SK-N-SH (cell line): ENCODE measurements at regions not wholly inside any gene's neighbourhood (a gene's known extent, or its start where the extent isn't known, plus 50 kb on each side); places are given as distances from the start of the nearest gene placed in this dataset.

Source experiments
- CTCF ChIA-PET: fragments of 300-600, 350-600 bp; formaldehyde crosslinking; extraction: SDS; loops from one replicate; lab custom pipeline; 2021; lab: Yijun Ruan, JAX
- POLR2A ChIA-PET: fragments of 350-600 bp; sonication (Branson Sonifier 250); formaldehyde crosslinking; extraction: SDS; loops from one replicate; lab custom pipeline; 2020; ENCODE audit warnings: antibody characterized with exemption, inconsistent platforms; lab: Yijun Ruan, JAX
- DNase-seq: peaks from one replicate; pipeline ENCODE4 v3.0.0; 2012
- H2AFZ ChIP-seq: fragments of 200-600 bp; sonication (generic); 2 replicates; pipeline ENCODE4 v1.8.1; 2016; ENCODE audit warnings: antibody characterized with exemption, mild to moderate bottlenecking, low read depth
- H3F3A ChIP-seq: fragments of 200-600 bp; sonication (generic); replicated peaks from 2 replicates; pipeline ENCODE3; 2016; ENCODE audit warnings: antibody characterized with exemption, mild to moderate bottlenecking; ENCODE audit not compliant: insufficient read depth
- H3K27ac ChIP-seq, 2 experiments: fragments of 200-500 bp in 1 of 2; fragments of 200-600 bp in 1 of 2; sonication (Bioruptor generic) in 1 of 2; sonication (generic), shearing (Covaris generic) in 1 of 2; 2 replicates each; pipeline versions ENCODE4 v1.5.1 to v1.6.1; 2014 to 2016; ENCODE audit warnings: low read depth in 2 of 2, inconsistent platforms in 1 of 2, low read length in 1 of 2, mild to moderate bottlenecking in 1 of 2, mixed read lengths in 1 of 2
- H3K27me3 ChIP-seq: fragments of 200-600 bp; sonication (generic), shearing (Covaris generic); 2 replicates; pipeline ENCODE4 v1.6.1; 2016; ENCODE audit warnings: mixed run types; ENCODE audit not compliant: insufficient read depth
- H3K36me3 ChIP-seq, 2 experiments: fragments of 200-500 bp in 1 of 2; fragments of 200-600 bp in 1 of 2; sonication (Bioruptor generic) in 1 of 2; sonication (generic) in 1 of 2; replicated peaks in 1 of 2; 2 replicates each; pipeline versions ENCODE3 to v1.5.1; 2014 to 2016; ENCODE audit warnings: low read length in 1 of 2, mild to moderate bottlenecking in 1 of 2; ENCODE audit not compliant: insufficient read depth in 2 of 2, control insufficient read depth in 1 of 2
- H3K4me1 ChIP-seq, 2 experiments: fragments of 200-500 bp in 1 of 2; fragments of 200-600 bp in 1 of 2; sonication (Bioruptor generic) in 1 of 2; sonication (generic), shearing (Covaris generic) in 1 of 2; 2 replicates each; pipeline versions ENCODE4 v1.5.1 to v1.6.1; 2014 to 2016; ENCODE audit warnings: low read depth in 1 of 2, low read length in 1 of 2, mixed run types in 1 of 2; ENCODE audit not compliant: insufficient read depth in 2 of 2, control insufficient read depth in 1 of 2
- H3K4me2 ChIP-seq: fragments of 200-600 bp; sonication (generic), shearing (Covaris generic); 2 replicates; pipeline ENCODE4 v1.6.1; 2017; ENCODE audit warnings: mixed run types
- H3K4me3 ChIP-seq, 2 experiments: fragments of 200-500 bp in 1 of 2; fragments of 200-600 bp in 1 of 2; sonication (Bioruptor generic) in 1 of 2; sonication (generic), shearing (Covaris generic) in 1 of 2; 2 replicates each; pipeline versions ENCODE4 v1.5.1 to v1.8.1; 2014 to 2016; ENCODE audit warnings: low read depth in 2 of 2, inconsistent platforms in 1 of 2, low read length in 1 of 2, mild to moderate bottlenecking in 1 of 2, mixed read lengths in 1 of 2, moderate library complexity in 1 of 2
- H3K79me2 ChIP-seq: fragments of 200-600 bp; sonication (generic); 2 replicates; pipeline ENCODE4 v1.8.1; 2017; ENCODE audit warnings: mild to moderate bottlenecking; ENCODE audit not compliant: insufficient read depth
- H3K9ac ChIP-seq: fragments of 200-600 bp; sonication (generic); 2 replicates; pipeline ENCODE4 v1.6.1; 2017; ENCODE audit warnings: mixed run types
- H3K9me2 ChIP-seq: fragments of 200-600 bp; sonication (generic); 2 replicates; pipeline ENCODE4 v1.6.1; 2017; ENCODE audit warnings: mixed run types
- H3K9me3 ChIP-seq: fragments of 200-600 bp; sonication (generic); 2 replicates; pipeline ENCODE4 v1.6.1; 2017; ENCODE audit warnings: mixed run types, mild to moderate bottlenecking, moderate library complexity
- H4K20me1 ChIP-seq: fragments of 200-600 bp; sonication (generic); 2 replicates; pipeline ENCODE4 v1.6.1; 2017; ENCODE audit warnings: mild to moderate bottlenecking, mixed run types; ENCODE audit not compliant: insufficient read depth
- CHD2 ChIP-seq: fragments of 150-350 bp; IDR thresholded peaks from 2 replicates; pipeline ENCODE4 v1.6.1; 2018; ENCODE audit warnings: low read length; ENCODE audit not compliant: partially characterized antibody
- ELF1 ChIP-seq: IDR thresholded peaks from 2 replicates; pipeline ENCODE4 v1.4.0; 2012
- EZH2phosphoT487 ChIP-seq: fragments of 200-600 bp; sonication (generic); IDR thresholded peaks from 2 replicates; pipeline ENCODE4 v1.6.1; 2017; ENCODE audit warnings: low read depth, mixed run types, mild to moderate bottlenecking, antibody characterized with exemption, moderate library complexity, borderline replicate concordance
- FOSL2 ChIP-seq: IDR thresholded peaks from 2 replicates; pipeline ENCODE4 v1.4.0; 2012; ENCODE audit warnings: low read depth, mild to moderate bottlenecking, moderate library complexity, borderline replicate concordance
- GATA2 ChIP-seq: sonication (generic); formaldehyde crosslinking; IDR thresholded peaks from 2 replicates; pipeline ENCODE4 v1.5.0; 2020; ENCODE audit warnings: mild to moderate bottlenecking, missing genetic modification reagents
- JUND ChIP-seq: IDR thresholded peaks from 2 replicates; pipeline ENCODE4 v1.4.0; 2012
- MXI1 ChIP-seq: IDR thresholded peaks from 2 replicates; pipeline ENCODE4 v1.6.1; 2012; ENCODE audit warnings: mild to moderate bottlenecking, low read depth, low read length, improper control_type of control experiment
- NRF1 ChIP-seq: IDR thresholded peaks from 2 replicates; pipeline ENCODE4 v1.6.1; 2012; ENCODE audit warnings: low read depth, mild to moderate bottlenecking, low read length
- POLR2AphosphoS5 ChIP-seq: IDR thresholded peaks from 2 replicates; pipeline ENCODE4 v1.6.1; 2012; ENCODE audit warnings: low read depth, low read length
- REST ChIP-seq: IDR thresholded peaks from 2 replicates; pipeline ENCODE4 v1.6.1; 2012; ENCODE audit warnings: mild to moderate bottlenecking, low read depth, low read length, moderate library complexity
- RFX5 ChIP-seq: IDR thresholded peaks from 2 replicates; pipeline ENCODE4 v1.6.1; 2012; ENCODE audit warnings: mild to moderate bottlenecking, improper control_type of control experiment, low read length
- RXRA ChIP-seq: IDR thresholded peaks from 2 replicates; pipeline ENCODE4 v1.4.0; 2012; ENCODE audit warnings: low read depth, mild to moderate bottlenecking, borderline replicate concordance
- SIN3A ChIP-seq: IDR thresholded peaks from 2 replicates; pipeline ENCODE4 v1.6.1; 2012; ENCODE audit warnings: low read depth, mild to moderate bottlenecking, low read length, moderate library complexity, borderline replicate concordance
- USF1 ChIP-seq: IDR thresholded peaks from 2 replicates; pipeline ENCODE4 v1.4.0; 2012; ENCODE audit warnings: low read depth, borderline replicate concordance
- YY1 ChIP-seq: IDR thresholded peaks from 2 replicates; pipeline ENCODE4 v1.4.0; 2012; ENCODE audit warnings: low read depth, mild to moderate bottlenecking
- WGBS: methylation state at CpG from one replicate; pipeline ENCODE4 v1.1.6; 2017; ENCODE audit warnings: low lambda C conversion rate; 5-methylcytosine and 5-hydroxymethylcytosine counted together
- TF ChIP-seq, protein P1 (sequence below): fragments of 150-350 bp; IDR thresholded peaks from 2 replicates; pipeline ENCODE4 v1.6.1; 2016; ENCODE audit warnings: mild to moderate bottlenecking, low read depth, low read length
- TF ChIP-seq, protein P2 (sequence below): fragments of 150-350 bp; IDR thresholded peaks from 2 replicates; pipeline ENCODE4 v1.6.1; 2017; ENCODE audit warnings: antibody characterized with exemption, low read length, low read depth, borderline replicate concordance
- TF ChIP-seq, protein P3 (sequence below): IDR thresholded peaks from 2 replicates; pipeline ENCODE4 v1.4.0; 2012; ENCODE audit warnings: low read depth
- TF ChIP-seq, protein P4 (sequence below): IDR thresholded peaks from 2 replicates; pipeline ENCODE4; 2012

DNA sequence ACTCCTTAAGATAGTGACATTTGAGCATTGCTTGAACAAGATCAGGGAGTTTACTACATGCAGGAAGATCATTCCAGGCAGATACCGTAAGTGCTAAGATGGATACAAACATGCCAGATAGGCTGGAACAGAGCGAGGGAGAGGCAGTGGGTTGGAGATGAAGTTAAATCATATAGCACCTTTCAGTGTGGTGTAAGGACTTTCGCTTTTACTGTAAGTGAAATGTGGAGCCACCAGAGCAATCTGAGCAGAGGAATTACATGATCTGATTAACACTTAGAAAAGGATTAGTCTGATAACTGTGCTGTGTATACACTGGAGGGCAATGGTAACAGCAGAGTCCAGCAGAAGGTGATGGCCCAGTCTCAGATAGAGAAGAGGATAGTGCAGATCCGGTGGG is 163.0 kb upstream of the SSTR1 start:
- no peaks in the 10 kb centered on the region for H3K79me2 ChIP-seq
- H4K20me1 ChIP-seq = no peaks in the 10 kb centered on the region
- WGBS = 5% methylated on average over 4 of the region's 4 CpGs
- H3K4me2 ChIP-seq = no peak overlapping the region
- no peak overlapping the region for H2AFZ ChIP-seq
- H3F3A ChIP-seq = no peaks in the 10 kb centered on the region
- no peak overlapping the region for H3K4me3 ChIP-seq
- H3K27me3 ChIP-seq = no peaks in the 10 kb centered on the region
- DNase-seq = no peak
- POLR2A ChIA-PET = no interaction called here
- no peaks in the 10 kb centered on the region for H3K9me3 ChIP-seq
- TF ChIP-seq USF1 = no peak
- no peak for TF ChIP-seq MXI1
- TF ChIP-seq, protein P1, sequence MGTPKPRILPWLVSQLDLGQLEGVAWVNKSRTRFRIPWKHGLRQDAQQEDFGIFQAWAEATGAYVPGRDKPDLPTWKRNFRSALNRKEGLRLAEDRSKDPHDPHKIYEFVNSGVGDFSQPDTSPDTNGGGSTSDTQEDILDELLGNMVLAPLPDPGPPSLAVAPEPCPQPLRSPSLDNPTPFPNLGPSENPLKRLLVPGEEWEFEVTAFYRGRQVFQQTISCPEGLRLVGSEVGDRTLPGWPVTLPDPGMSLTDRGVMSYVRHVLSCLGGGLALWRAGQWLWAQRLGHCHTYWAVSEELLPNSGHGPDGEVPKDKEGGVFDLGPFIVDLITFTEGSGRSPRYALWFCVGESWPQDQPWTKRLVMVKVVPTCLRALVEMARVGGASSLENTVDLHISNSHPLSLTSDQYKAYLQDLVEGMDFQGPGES = no peak
- TF ChIP-seq ELF1 = no peak
- no peak for TF ChIP-seq YY1
- no peak for TF ChIP-seq POLR2AphosphoS5
- TF ChIP-seq, protein P2, sequence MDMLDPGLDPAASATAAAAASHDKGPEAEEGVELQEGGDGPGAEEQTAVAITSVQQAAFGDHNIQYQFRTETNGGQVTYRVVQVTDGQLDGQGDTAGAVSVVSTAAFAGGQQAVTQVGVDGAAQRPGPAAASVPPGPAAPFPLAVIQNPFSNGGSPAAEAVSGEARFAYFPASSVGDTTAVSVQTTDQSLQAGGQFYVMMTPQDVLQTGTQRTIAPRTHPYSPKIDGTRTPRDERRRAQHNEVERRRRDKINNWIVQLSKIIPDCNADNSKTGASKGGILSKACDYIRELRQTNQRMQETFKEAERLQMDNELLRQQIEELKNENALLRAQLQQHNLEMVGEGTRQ = no peak
- no peak for TF ChIP-seq EZH2phosphoT487
- no peak for TF ChIP-seq CHD2
- TF ChIP-seq JUND = no peak
- TF ChIP-seq RFX5 = no peak
- TF ChIP-seq FOSL2 = no peak
- no peak for TF ChIP-seq GATA2 (CRISPR knock-in tag)
- TF ChIP-seq NRF1 = no peak
- TF ChIP-seq, protein P3, sequence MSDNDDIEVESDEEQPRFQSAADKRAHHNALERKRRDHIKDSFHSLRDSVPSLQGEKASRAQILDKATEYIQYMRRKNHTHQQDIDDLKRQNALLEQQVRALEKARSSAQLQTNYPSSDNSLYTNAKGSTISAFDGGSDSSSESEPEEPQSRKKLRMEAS = no peak
- TF ChIP-seq, protein P4, sequence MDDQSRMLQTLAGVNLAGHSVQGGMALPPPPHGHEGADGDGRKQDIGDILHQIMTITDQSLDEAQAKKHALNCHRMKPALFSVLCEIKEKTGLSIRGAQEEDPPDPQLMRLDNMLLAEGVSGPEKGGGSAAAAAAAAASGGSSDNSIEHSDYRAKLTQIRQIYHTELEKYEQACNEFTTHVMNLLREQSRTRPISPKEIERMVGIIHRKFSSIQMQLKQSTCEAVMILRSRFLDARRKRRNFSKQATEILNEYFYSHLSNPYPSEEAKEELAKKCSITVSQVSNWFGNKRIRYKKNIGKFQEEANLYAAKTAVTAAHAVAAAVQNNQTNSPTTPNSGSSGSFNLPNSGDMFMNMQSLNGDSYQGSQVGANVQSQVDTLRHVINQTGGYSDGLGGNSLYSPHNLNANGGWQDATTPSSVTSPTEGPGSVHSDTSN = no peak
- no peak for TF ChIP-seq SIN3A
- TF ChIP-seq RXRA = no peak
- TF ChIP-seq REST = no peak
- CTCF ChIA-PET = no interaction called here
- H3K9me2 ChIP-seq = no peaks in the 10 kb centered on the region
- H3K9ac ChIP-seq = no peak overlapping the region
- H3K36me3 ChIP-seq = no peaks in the 10 kb centered on the region
- H3K27ac ChIP-seq = no peak overlapping the region
- H3K4me1 ChIP-seq = no peaks in the 10 kb centered on the region
